Umbilical cord (tissue), 1 donor: ENCODE measurements at regions not wholly inside any gene's neighbourhood (a gene's known extent, or its start where the extent isn't known, plus 50 kb on each side); places are given as distances from the start of the nearest gene placed in this dataset.

Source experiments
- DNase-seq: peaks from one replicate; pipeline ENCODE4 v3.0.0-alpha.2; 2015; ENCODE audit warnings: low spot score

- peak; percentile 18 for DNase-seq
Measured at GRCh38 chr11:112355726-112356125, 95.1 kb upstream of the PLET1 start.

- no peak for DNase-seq
Measured at GRCh38 chr11:112357488-112357887, 96.8 kb upstream of the PLET1 start.

GRCh38 chr11:112361396-112361795 is 100.7 kb upstream of the PLET1 start:
- no peak for DNase-seq

GRCh38 chr11:112363527-112363926 is 102.9 kb upstream of the PLET1 start:
- no peak for DNase-seq

GRCh38 chr11:112364962-112365481 is 104.4 kb upstream of the PLET1 start:
- peak; percentile 34 for DNase-seq

GRCh38 chr11:112366012-112366411 is 105.4 kb upstream of the PLET1 start:
- DNase-seq, result no peak

- no peak for DNase-seq
Measured at GRCh38 chr11:112366777-112367176, 106.1 kb upstream of the PLET1 start.

GRCh38 chr11:112367461-112367860 is 106.8 kb upstream of the PLET1 start:
- no peak for DNase-seq

GRCh38 chr11:112367895-112368294 is 107.2 kb upstream of the PLET1 start:
- DNase-seq, result no peak

- DNase-seq, result no peak
Measured at GRCh38 chr11:112368381-112368780, 107.7 kb upstream of the PLET1 start.

GRCh38 chr11:112369374-112369773 is 108.7 kb upstream of the PLET1 start:
- DNase-seq, result no peak

- no peak for DNase-seq
Measured at GRCh38 chr11:112369916-112370315, 109.3 kb upstream of the PLET1 start.

GRCh38 chr11:112374486-112375140 is 114.0 kb upstream of the PLET1 start:
- DNase-seq, result no peak

GRCh38 chr11:112377946-112378345 is 117.3 kb upstream of the PLET1 start:
- no peak for DNase-seq

- no peak for DNase-seq
Measured at GRCh38 chr11:112380464-112380863, 119.8 kb upstream of the PLET1 start.

GRCh38 chr11:112381578-112381977 is 120.9 kb upstream of the PLET1 start:
- DNase-seq, result no peak

GRCh38 chr11:112382561-112382960 is 121.9 kb upstream of the PLET1 start:
- DNase-seq, result no peak

- no peak for DNase-seq
Measured at GRCh38 chr11:112388496-112388895, 127.8 kb upstream of the PLET1 start.

GRCh38 chr11:112391086-112391485 is 130.4 kb upstream of the PLET1 start:
- DNase-seq, result no peak

- no peak for DNase-seq
Measured at GRCh38 chr11:112392904-112393303, 132.2 kb upstream of the PLET1 start.

- DNase-seq, result peak; percentile 28
Measured at GRCh38 chr11:112394304-112394703, 133.6 kb upstream of the PLET1 start.

GRCh38 chr11:112396076-112396475 is 135.4 kb upstream of the PLET1 start:
- DNase-seq, result no peak

- DNase-seq, result no peak
Measured at GRCh38 chr11:112398798-112399478, 138.3 kb upstream of the PLET1 start.
